IPS-18a (cell line): ENCODE measurements at regions not wholly inside any gene's neighbourhood (a gene's known extent, or its start where the extent isn't known, plus 50 kb on each side); places are given as distances from the start of the nearest gene placed in this dataset.

Source experiments
- H3K27ac ChIP-seq: one replicate; pipeline ENCODE4 v1.5.1; 2013; ENCODE audit warnings: low read length
- H3K27me3 ChIP-seq: one replicate; pipeline ENCODE4 v1.6.1; 2013; ENCODE audit warnings: mild to moderate bottlenecking, low read length; ENCODE audit not compliant: control insufficient read depth, insufficient read depth
- H3K36me3 ChIP-seq: one replicate; pipeline ENCODE4 v1.6.1; 2013; ENCODE audit warnings: low read depth, low read length; ENCODE audit not compliant: control insufficient read depth
- H3K4me1 ChIP-seq: one replicate; pipeline ENCODE4 v1.6.1; 2013; ENCODE audit warnings: low read depth, low read length; ENCODE audit not compliant: control insufficient read depth
- H3K4me3 ChIP-seq: one replicate; pipeline ENCODE4 v1.5.1; 2013; ENCODE audit warnings: low read length
- H3K9ac ChIP-seq: one replicate; pipeline ENCODE4 v1.6.1; 2013; ENCODE audit warnings: mild to moderate bottlenecking, low read length, moderate library complexity
- H3K9me3 ChIP-seq: one replicate; pipeline ENCODE4 v1.6.1; 2013; ENCODE audit warnings: low read depth, low read length; ENCODE audit not compliant: control insufficient read depth

DNA sequence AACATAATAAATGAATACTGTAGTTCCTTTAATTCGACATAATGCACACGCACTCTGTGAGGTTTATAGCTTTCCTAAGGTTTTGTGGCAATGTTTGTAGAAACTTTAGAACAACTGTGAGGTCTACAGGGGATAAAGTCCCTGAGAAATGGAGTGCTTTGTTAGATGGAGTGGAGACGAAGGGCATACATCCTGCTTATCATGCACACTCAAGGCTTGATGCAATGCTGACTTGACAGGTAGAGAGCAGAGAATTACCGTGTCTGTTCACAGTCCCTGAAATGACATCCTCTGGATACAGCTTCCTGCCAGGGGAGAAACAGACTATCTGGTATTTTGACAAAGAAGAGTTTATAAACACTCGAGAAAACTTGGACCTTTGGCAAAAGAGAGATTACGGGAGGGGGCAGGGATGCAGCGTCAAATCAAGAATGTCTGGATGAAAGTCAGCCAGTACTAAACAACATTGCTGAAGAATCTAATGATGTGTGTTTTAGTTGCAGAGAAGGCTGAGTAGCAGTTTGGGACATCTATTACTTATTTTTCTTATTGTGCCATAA, 766.9 kb upstream of the ZEB2 start:
- H3K4me3 ChIP-seq: no peak overlapping the region
- H3K9ac ChIP-seq: no peak overlapping the region
- H3K27ac ChIP-seq: no peak overlapping the region
- no peaks in the 10 kb centered on the region for H3K36me3 ChIP-seq
- no peaks in the 10 kb centered on the region for H3K9me3 ChIP-seq
- H3K27me3 ChIP-seq: no peaks in the 10 kb centered on the region
- no peaks in the 10 kb centered on the region for H3K4me1 ChIP-seq

- Histone ChIP-seq H3K9ac (no peak overlapping the region), H3K36me3 (no peaks in the 10 kb centered on the region), H3K9me3 (no peaks in the 10 kb centered on the region), H3K4me1 (no peaks in the 10 kb centered on the region), H3K27ac (no peak overlapping the region), H3K27me3 (no peaks in the 10 kb centered on the region), H3K4me3 (no peak overlapping the region)
These were observed 764.6 kb upstream of the ZEB2 start for GRCh38 chr2:145284551-145284950.

- H3K27me3 ChIP-seq: no peaks in the 10 kb centered on the region
- no peaks in the 10 kb centered on the region for H3K4me1 ChIP-seq
- no peaks in the 10 kb centered on the region for H3K36me3 ChIP-seq
- H3K9ac ChIP-seq: no peak overlapping the region
- no peak overlapping the region for H3K27ac ChIP-seq
- H3K4me3 ChIP-seq: no peak overlapping the region
- H3K9me3 ChIP-seq: no peaks in the 10 kb centered on the region
These were observed 763.2 kb upstream of the ZEB2 start for GRCh38 chr2:145283131-145283530.

DNA sequence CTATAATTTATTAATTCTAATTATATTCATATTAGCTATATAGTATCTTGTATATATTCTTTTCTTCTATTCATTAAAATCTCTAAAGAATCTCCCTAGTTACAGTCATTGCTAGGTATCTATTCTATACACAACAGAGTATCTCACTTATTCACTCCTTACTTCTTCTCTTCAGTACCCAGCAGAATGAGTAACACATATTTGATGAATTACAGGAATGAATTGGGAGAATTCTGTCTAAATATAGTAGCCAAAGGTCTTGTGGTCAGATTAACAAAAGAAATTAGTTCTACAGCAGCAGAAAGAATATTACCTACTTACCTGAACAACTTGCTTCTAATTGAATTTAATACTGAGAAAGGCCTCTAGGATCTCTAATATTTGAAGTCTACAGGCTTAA, 758.0 kb upstream of the ZEB2 start:
- Histone ChIP-seq H3K27me3 (no peaks in the 10 kb centered on the region), H3K4me3 (no peak overlapping the region), H3K27ac (no peak overlapping the region), H3K4me1 (no peaks in the 10 kb centered on the region), H3K9me3 (no peaks in the 10 kb centered on the region), H3K9ac (no peak overlapping the region), H3K36me3 (no peaks in the 10 kb centered on the region)

GRCh38 chr2:145273840-145274239, 753.9 kb upstream of the ZEB2 start:
- H3K4me3 ChIP-seq: no peak overlapping the region
- H3K27ac ChIP-seq: no peak overlapping the region
- H3K9ac ChIP-seq: no peak overlapping the region
- no peaks in the 10 kb centered on the region for H3K9me3 ChIP-seq
- H3K27me3 ChIP-seq: no peaks in the 10 kb centered on the region
- H3K36me3 ChIP-seq: no peaks in the 10 kb centered on the region
- H3K4me1 ChIP-seq: no peaks in the 10 kb centered on the region

- Histone ChIP-seq H3K4me3 (no peak overlapping the region), H3K27ac (no peak overlapping the region), H3K9ac (no peak overlapping the region), H3K36me3 (no peaks in the 10 kb centered on the region), H3K9me3 (no peaks in the 10 kb centered on the region), H3K4me1 (no peaks in the 10 kb centered on the region), H3K27me3 (no peaks in the 10 kb centered on the region)
These were observed 749.0 kb upstream of the ZEB2 start for GRCh38 chr2:145268931-145269330.

DNA sequence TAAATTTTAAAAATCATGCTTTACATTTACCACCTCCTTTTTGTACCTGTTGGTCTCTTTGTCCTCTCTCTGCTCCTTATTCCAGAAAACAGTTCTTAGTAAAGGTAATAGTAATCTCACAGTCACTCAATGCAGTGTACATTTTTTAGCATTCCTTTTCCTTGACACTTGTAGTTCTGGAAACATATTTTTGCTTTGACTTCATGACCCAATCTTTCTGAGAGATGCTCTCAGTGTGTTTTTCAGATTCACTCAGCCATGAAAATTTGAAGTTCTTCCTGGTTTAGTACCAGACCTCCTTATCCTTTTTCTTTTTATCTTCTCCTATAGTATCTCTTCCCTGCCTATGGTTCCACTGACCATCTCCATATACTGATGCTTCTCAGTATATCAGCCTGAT, 747.5 kb upstream of the ZEB2 start:
- no peak overlapping the region for H3K9ac ChIP-seq
- H3K36me3 ChIP-seq: no peaks in the 10 kb centered on the region
- H3K27me3 ChIP-seq: no peaks in the 10 kb centered on the region
- H3K27ac ChIP-seq: no peak overlapping the region
- H3K9me3 ChIP-seq: no peaks in the 10 kb centered on the region
- no peaks in the 10 kb centered on the region for H3K4me1 ChIP-seq
- no peak overlapping the region for H3K4me3 ChIP-seq

GRCh38 chr2:145265244-145265643, 745.3 kb upstream of the ZEB2 start:
- H3K9me3 ChIP-seq: no peaks in the 10 kb centered on the region
- no peak overlapping the region for H3K4me3 ChIP-seq
- no peak overlapping the region for H3K27ac ChIP-seq
- H3K27me3 ChIP-seq: no peaks in the 10 kb centered on the region
- no peak overlapping the region for H3K9ac ChIP-seq
- no peaks in the 10 kb centered on the region for H3K36me3 ChIP-seq
- H3K4me1 ChIP-seq: no peaks in the 10 kb centered on the region

DNA sequence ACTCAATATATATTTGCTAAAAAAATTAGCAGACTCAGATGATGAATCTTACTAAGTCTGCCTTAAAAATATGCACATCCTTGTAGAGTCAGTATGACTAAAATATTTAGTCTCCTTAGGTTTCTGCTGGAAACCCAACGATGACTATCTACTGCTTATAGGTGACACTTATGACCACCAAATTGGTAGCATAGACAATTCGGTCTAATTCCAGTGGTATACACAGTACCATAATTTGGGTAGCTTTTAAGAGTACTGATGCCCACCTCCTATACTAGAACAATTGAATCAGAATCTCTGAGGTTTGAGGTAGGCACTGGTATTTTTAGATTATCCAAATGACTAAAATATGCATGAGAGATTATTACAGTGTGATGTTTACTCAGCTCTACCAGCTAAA, 740.8 kb upstream of the ZEB2 start:
- Histone ChIP-seq H3K4me3 (no peak overlapping the region), H3K27ac (no peak overlapping the region), H3K9me3 (no peaks in the 10 kb centered on the region), H3K9ac (no peak overlapping the region), H3K36me3 (no peaks in the 10 kb centered on the region), H3K4me1 (no peaks in the 10 kb centered on the region), H3K27me3 (no peaks in the 10 kb centered on the region)

DNA sequence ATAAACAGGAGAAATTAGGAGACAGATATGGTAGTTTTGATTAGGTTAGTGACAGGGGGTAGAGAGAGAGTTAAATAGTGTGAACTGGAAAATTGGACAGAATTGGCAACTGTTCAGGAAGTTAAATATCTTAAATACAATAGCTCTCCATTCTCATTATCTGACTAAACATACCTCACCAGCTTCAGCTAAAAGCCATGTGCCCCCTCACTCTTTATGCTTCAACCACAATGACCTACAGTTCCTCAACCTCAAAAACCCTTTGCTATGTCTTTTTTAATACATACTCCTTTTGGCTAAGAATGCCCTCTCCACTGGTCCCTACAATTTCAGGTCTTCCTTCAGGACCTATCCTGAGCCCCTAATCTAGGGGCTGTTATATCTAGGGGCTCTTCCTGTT, 740.2 kb upstream of the ZEB2 start:
- H3K4me3 ChIP-seq: no peak overlapping the region
- H3K9me3 ChIP-seq: no peaks in the 10 kb centered on the region
- H3K9ac ChIP-seq: no peak overlapping the region
- no peaks in the 10 kb centered on the region for H3K4me1 ChIP-seq
- no peaks in the 10 kb centered on the region for H3K36me3 ChIP-seq
- no peaks in the 10 kb centered on the region for H3K27me3 ChIP-seq
- H3K27ac ChIP-seq: no peak overlapping the region

DNA sequence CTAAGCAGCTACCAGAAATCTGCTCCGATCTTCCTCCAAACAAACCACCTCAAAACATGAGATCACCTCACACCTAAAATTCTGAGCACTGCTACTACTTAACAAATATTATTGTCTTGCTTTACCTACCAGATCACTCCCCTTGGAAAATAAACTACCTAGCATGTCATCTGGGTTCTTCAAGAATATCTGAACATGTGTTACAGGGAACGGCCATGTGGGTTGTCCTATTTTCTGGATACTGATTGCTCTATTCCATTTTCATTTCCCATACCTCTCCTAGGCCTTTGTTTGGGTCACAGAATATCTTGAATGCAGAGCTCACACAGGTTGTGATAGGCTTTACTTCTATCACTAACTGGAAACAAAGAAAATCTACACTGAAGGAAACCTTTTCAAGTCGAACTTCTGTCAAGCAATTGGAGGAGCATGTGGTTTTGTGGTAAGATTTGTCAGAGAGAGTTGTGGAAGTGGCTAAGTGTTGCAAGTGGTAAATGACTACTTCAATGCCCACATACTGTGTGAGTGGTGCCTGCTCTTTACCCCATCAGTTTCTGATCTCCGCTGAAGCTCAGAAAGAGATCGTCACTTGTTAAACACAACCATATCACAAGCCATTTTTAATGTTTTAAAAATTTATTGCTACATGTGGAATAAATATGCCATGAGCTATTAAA, 739.1 kb upstream of the ZEB2 start:
- no peak overlapping the region for H3K27ac ChIP-seq
- no peaks in the 10 kb centered on the region for H3K4me1 ChIP-seq
- no peak overlapping the region for H3K4me3 ChIP-seq
- H3K36me3 ChIP-seq: no peaks in the 10 kb centered on the region
- no peak overlapping the region for H3K9ac ChIP-seq
- no peaks in the 10 kb centered on the region for H3K27me3 ChIP-seq
- H3K9me3 ChIP-seq: no peaks in the 10 kb centered on the region

DNA sequence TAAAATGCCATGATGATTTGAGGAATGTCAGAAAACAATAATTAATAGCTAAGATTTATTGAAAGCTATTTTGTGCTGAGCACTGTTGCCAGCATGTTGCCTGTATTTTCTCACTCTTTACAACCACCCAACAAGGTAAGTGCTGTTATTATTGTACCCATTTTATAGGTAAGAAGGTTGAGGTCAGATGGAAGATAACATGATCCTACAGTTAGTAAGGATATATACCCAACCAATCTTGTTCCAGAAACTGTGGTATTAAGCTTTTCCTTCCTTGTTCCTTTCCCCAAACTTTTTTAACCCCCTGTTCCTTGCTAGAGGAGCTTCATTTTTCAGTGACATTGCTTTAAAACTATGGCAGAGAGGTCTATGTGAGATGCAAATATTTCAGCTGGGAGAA, 738.0 kb upstream of the ZEB2 start:
- H3K4me1 ChIP-seq: no peaks in the 10 kb centered on the region
- H3K4me3 ChIP-seq: no peak overlapping the region
- no peak overlapping the region for H3K9ac ChIP-seq
- H3K9me3 ChIP-seq: no peaks in the 10 kb centered on the region
- no peaks in the 10 kb centered on the region for H3K27me3 ChIP-seq
- no peak overlapping the region for H3K27ac ChIP-seq
- H3K36me3 ChIP-seq: no peaks in the 10 kb centered on the region
